ENCODE measurements at regions not wholly inside any gene's neighbourhood (a gene's known extent, or its start where the extent isn't known, plus 50 kb on each side); places are given as distances from the start of the nearest gene placed in this dataset.

DNA sequence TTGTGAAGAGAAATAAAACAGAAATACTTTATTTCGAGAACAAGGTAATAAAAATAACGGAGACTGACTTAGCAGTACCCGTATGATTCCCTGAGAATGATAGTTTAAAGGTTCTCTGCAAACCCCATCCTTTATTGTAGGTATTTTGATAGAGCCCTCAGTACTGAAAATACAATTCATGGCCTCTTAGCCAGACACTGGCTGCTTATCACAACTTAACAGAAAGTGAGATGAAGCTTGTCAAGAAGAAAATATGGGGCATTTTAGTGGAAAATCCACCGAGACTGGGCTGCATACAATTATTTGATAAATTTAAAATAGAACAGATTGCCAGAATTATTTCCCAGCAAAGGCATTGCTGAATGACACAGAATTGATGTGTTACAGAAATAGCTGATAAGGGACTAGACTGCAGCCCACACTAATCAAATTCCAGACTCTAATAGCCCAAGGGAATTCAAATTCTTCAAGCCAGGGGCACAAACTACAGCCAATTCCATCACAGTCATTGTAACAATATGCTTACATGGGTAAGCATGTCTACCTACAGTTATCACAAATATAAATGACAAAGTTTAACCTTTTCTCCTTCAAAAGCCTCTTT lies 521.9 kb downstream of the PLOD2 start:
- ChIA-PET CTCF (interaction anchor here (0.5 to 0.6 kb wide), 2 partner anchors 9 to 447 kb away, joined by 4 read pairs; no protein-coding TSS in a partner anchor), POLR2A (no interaction called here)
- DNase-seq (ENCODE audit: unreplicated experiment) = no peak
- peaks cover 11% of the 10 kb centered on the region for H3K27me3 Mint-ChIP-seq (ENCODE audit: insufficient read depth, unreplicated experiment)
- no peak overlapping the region for H3K27ac Mint-ChIP-seq (ENCODE audit: low read depth, unreplicated experiment)
- no TSS peak for BruUV-seq (replicated peaks)
- intact Hi-C loops (cut with micrococcal nuclease) = no loop called here
- H3K4me1 Mint-ChIP-seq (ENCODE audit: insufficient read depth, unreplicated experiment) = no peaks in the 10 kb centered on the region
- no peak overlapping the region for H3K4me3 Mint-ChIP-seq (ENCODE audit: unreplicated experiment)
- TF ChIP-seq, protein P1, sequence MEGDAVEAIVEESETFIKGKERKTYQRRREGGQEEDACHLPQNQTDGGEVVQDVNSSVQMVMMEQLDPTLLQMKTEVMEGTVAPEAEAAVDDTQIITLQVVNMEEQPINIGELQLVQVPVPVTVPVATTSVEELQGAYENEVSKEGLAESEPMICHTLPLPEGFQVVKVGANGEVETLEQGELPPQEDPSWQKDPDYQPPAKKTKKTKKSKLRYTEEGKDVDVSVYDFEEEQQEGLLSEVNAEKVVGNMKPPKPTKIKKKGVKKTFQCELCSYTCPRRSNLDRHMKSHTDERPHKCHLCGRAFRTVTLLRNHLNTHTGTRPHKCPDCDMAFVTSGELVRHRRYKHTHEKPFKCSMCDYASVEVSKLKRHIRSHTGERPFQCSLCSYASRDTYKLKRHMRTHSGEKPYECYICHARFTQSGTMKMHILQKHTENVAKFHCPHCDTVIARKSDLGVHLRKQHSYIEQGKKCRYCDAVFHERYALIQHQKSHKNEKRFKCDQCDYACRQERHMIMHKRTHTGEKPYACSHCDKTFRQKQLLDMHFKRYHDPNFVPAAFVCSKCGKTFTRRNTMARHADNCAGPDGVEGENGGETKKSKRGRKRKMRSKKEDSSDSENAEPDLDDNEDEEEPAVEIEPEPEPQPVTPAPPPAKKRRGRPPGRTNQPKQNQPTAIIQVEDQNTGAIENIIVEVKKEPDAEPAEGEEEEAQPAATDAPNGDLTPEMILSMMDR (IDR thresholded peaks at IDR 0.05; ENCODE audit: unreplicated experiment) = no peak
- H3K36me3 Mint-ChIP-seq (ENCODE audit: insufficient read depth, unreplicated experiment) = no peaks in the 10 kb centered on the region
- H3K9me3 Mint-ChIP-seq (ENCODE audit: unreplicated experiment) = no peaks in the 10 kb centered on the region

DNA sequence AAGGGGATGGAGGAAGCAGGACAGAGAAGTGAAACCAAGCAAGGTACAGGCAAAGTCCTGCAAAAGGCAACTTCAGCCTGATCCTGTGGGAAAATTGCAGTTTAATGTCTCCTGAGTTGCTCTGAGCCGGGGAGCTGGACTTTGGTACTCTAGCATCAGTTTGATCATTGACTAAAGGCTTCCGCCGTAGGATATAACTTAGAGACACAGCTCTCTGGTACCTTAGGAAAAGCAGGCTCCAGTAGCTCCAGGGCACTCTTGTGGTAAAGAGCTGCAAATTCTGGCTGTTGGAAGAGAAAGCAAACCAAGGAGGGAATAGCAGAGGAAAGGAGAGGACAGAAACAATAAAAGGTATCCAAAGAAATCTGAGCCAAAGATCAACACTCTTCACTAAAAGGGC lies 521.1 kb downstream of the PLOD2 start:
- H3K4me1 Mint-ChIP-seq (ENCODE audit: insufficient read depth, unreplicated experiment) = no peaks in the 10 kb centered on the region
- POLR2A ChIA-PET = no interaction called here
- BruUV-seq (replicated peaks) = no TSS peak
- H3K36me3 Mint-ChIP-seq (ENCODE audit: insufficient read depth, unreplicated experiment) = no peaks in the 10 kb centered on the region
- no peaks in the 10 kb centered on the region for H3K9me3 Mint-ChIP-seq (ENCODE audit: unreplicated experiment)
- CTCF ChIA-PET = interaction anchor here (0.5 kb wide), 1 partner anchor 448 kb away, joined by 4 read pairs; no protein-coding TSS in a partner anchor
- no peak for DNase-seq (ENCODE audit: unreplicated experiment)
- TF ChIP-seq, protein P1 (IDR thresholded peaks at IDR 0.05; ENCODE audit: unreplicated experiment) = no peak
- H3K27ac Mint-ChIP-seq (ENCODE audit: low read depth, unreplicated experiment) = no peak overlapping the region
- intact Hi-C loops (cut with micrococcal nuclease) = no loop called here
- peaks cover 11% of the 10 kb centered on the region for H3K27me3 Mint-ChIP-seq (ENCODE audit: insufficient read depth, unreplicated experiment)
- H3K4me3 Mint-ChIP-seq (ENCODE audit: unreplicated experiment) = no peak overlapping the region

DNA sequence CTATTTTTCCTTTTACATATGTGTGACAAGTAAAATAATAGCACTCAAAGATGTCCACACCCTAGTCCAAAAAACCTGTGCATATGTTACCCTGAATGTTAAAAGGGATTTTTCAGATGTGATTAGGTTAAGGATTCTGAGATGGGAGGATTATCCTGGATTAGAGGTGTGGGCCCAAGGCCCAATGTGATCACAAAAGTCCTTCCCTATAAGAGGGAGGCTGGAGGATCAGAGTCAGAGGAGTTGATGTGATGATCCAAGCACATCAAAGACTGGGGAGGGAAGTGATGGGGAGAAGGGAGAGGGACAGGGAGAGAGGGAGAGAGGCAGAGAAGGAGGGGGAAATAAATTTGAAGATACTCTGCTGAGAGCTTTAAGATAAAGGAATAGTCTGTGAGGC lies 512.6 kb downstream of the PLOD2 start:
- CTCF ChIA-PET = interaction anchor here (0.7 kb wide), 1 partner anchor 160 kb away, joined by 4 read pairs; no protein-coding TSS in a partner anchor
- Mint-ChIP-seq H3K27ac (ENCODE audit: low read depth, unreplicated experiment) (no peak overlapping the region), H3K9me3 (ENCODE audit: unreplicated experiment) (no peaks in the 10 kb centered on the region), H3K4me3 (ENCODE audit: unreplicated experiment) (no peak overlapping the region), H3K36me3 (ENCODE audit: insufficient read depth, unreplicated experiment) (no peaks in the 10 kb centered on the region), H3K27me3 (ENCODE audit: insufficient read depth, unreplicated experiment) (no peaks in the 10 kb centered on the region), H3K4me1 (ENCODE audit: insufficient read depth, unreplicated experiment) (no peaks in the 10 kb centered on the region)
- TF ChIP-seq, protein P1 (IDR thresholded peaks at IDR 0.05; ENCODE audit: unreplicated experiment) = no peak
- intact Hi-C loops (cut with micrococcal nuclease) = no loop called here
- POLR2A ChIA-PET = no interaction called here
- DNase-seq (ENCODE audit: unreplicated experiment) = no peak
- BruUV-seq (replicated peaks) = no TSS peak

GRCh38 chr3:145649368-145649887 lies 511.6 kb downstream of the PLOD2 start:
- Mint-ChIP-seq H3K36me3 (ENCODE audit: insufficient read depth, unreplicated experiment) (no peaks in the 10 kb centered on the region), H3K4me1 (ENCODE audit: insufficient read depth, unreplicated experiment) (no peaks in the 10 kb centered on the region), H3K27me3 (ENCODE audit: insufficient read depth, unreplicated experiment) (no peaks in the 10 kb centered on the region), H3K4me3 (ENCODE audit: unreplicated experiment) (no peak overlapping the region), H3K27ac (ENCODE audit: low read depth, unreplicated experiment) (no peak overlapping the region), H3K9me3 (ENCODE audit: unreplicated experiment) (no peaks in the 10 kb centered on the region)
- no TSS peak for BruUV-seq (replicated peaks)
- TF ChIP-seq, protein P1 (IDR thresholded peaks at IDR 0.05; ENCODE audit: unreplicated experiment) = no peak
- CTCF ChIA-PET = no interaction called here
- no peak for DNase-seq (ENCODE audit: unreplicated experiment)
- intact Hi-C loops (cut with micrococcal nuclease) = no loop called here
- POLR2A ChIA-PET = no interaction called here
